Endodermal cell (in vitro differentiated cells): ENCODE measurements at regions not wholly inside any gene's neighbourhood (a gene's known extent, or its start where the extent isn't known, plus 50 kb on each side); places are given as distances from the start of the nearest gene placed in this dataset.

Source experiments
- DNase-seq: peaks from one replicate; pipeline ENCODE4 v3.0.0-alpha.2; 2017
- H3K27ac ChIP-seq: 2 replicates; pipeline ENCODE4 v1.5.1; 2013; ENCODE audit warnings: mild to moderate bottlenecking, low read depth, low read length, moderate library complexity
- H3K27me3 ChIP-seq: 2 replicates; pipeline ENCODE4 v1.6.1; 2013; ENCODE audit warnings: mild to moderate bottlenecking, low read length, moderate library complexity; ENCODE audit not compliant: insufficient read depth, control insufficient read depth, poor library complexity, severe bottlenecking
- H3K36me3 ChIP-seq: 2 replicates; pipeline ENCODE4 v1.7.0; 2013; ENCODE audit warnings: mild to moderate bottlenecking, low read length, moderate library complexity; ENCODE audit not compliant: control insufficient read depth, insufficient read depth
- H3K4me1 ChIP-seq: one replicate; pipeline ENCODE4 v1.7.0; 2013; ENCODE audit warnings: low read length; ENCODE audit not compliant: control insufficient read depth, insufficient read depth
- H3K4me3 ChIP-seq: 2 replicates; pipeline ENCODE4 v1.5.1; 2013; ENCODE audit warnings: mild to moderate bottlenecking, low read length, moderate library complexity
- H3K9ac ChIP-seq: 2 replicates; pipeline ENCODE4 v1.6.1; 2013; ENCODE audit warnings: mild to moderate bottlenecking, low read length, moderate library complexity; ENCODE audit not compliant: poor library complexity, severe bottlenecking; ENCODE audit errors: extremely low read depth
- H3K9me3 ChIP-seq: 2 replicates; pipeline ENCODE4 v1.6.1; 2013; ENCODE audit warnings: mild to moderate bottlenecking, low read length, moderate library complexity; ENCODE audit not compliant: control insufficient read depth
- H3K27ac Mint-ChIP-seq: 2 replicates; pipeline ENCODE4 v1.8.0; 2020; ENCODE audit warnings: mixed read lengths
- H3K27me3 Mint-ChIP-seq: 2 replicates; pipeline ENCODE4 v1.8.0; 2021; ENCODE audit warnings: mild to moderate bottlenecking, mixed read lengths; ENCODE audit not compliant: insufficient read depth
- H3K36me3 Mint-ChIP-seq: 2 replicates; pipeline ENCODE4 v1.8.0; 2020; ENCODE audit warnings: low read depth, mixed read lengths
- H3K4me1 Mint-ChIP-seq: 2 replicates; pipeline ENCODE4 v1.8.0; 2020; ENCODE audit warnings: mixed read lengths
- H3K4me3 Mint-ChIP-seq: 2 replicates; pipeline ENCODE4 v1.8.0; 2020; ENCODE audit warnings: mild to moderate bottlenecking, moderate library complexity, mixed read lengths
- H3K9me3 Mint-ChIP-seq: 2 replicates; pipeline ENCODE4 v1.8.0; 2020; ENCODE audit warnings: mild to moderate bottlenecking, mixed read lengths
- CTCF ChIP-seq: fragments of 200-600 bp; sonication (generic); conservative IDR thresholded peaks from 2 replicates; pipeline ENCODE4 v1.5.0; 2021; ENCODE audit warnings: antibody characterized with exemption, mild to moderate bottlenecking
- WGBS, 2 experiments: methylation state at CpG; one replicate each; pipeline versions ENCODE4 v1.1.5 to v1.1.7; 2013; ENCODE audit warnings: missing lambda C conversion rate in 2 of 2, mixed read lengths in 1 of 2; ENCODE audit not compliant: insufficient coverage in 1 of 2, insufficient read length in 1 of 2; 5-methylcytosine and 5-hydroxymethylcytosine counted together

GRCh38 chr2:34486965-34487364 is 887.9 kb upstream of the FAM98A start:
- Mint-ChIP-seq H3K27ac (no peak overlapping the region), H3K36me3 (no peaks in the 10 kb centered on the region), H3K9me3 (no peaks in the 10 kb centered on the region), H3K27me3 (no peaks in the 10 kb centered on the region), H3K4me3 (no peak overlapping the region), H3K4me1 (peaks cover 6% of the 10 kb centered on the region)
- no peaks in the 10 kb centered on the region for H3K36me3 ChIP-seq
- no peak overlapping the region for H3K9ac ChIP-seq
- no peak overlapping the region for H3K4me3 ChIP-seq
- H3K27ac ChIP-seq: no peak overlapping the region
- WGBS, 2 experiments: 83 to 90% methylated on average over 1 to 2 of the region's 2 CpGs
- TF ChIP-seq CTCF: no peak
- H3K27me3 ChIP-seq: no peaks in the 10 kb centered on the region
- DNase-seq: no peak
- no peaks in the 10 kb centered on the region for H3K9me3 ChIP-seq
- no peaks in the 10 kb centered on the region for H3K4me1 ChIP-seq

DNA sequence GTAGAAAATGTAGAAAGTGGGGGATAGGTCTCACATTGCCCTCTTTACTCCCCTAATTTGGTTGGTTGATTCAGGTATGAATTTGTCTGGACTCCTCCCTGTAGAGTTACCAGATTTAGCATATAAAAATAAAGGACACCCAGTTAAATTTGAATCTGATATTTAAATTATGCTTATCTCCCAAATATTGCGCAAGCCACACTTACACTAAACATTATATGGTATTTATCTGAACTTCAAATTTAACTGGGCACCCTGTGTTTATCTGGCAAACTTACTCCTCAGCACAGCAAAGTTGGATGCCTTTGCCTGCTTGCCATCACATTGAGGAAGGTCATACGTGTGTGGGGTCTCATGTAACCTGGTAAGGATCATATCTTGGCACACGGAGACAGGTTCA is 882.4 kb upstream of the FAM98A start:
- Mint-ChIP-seq H3K27ac (no peak overlapping the region), H3K4me3 (no peak overlapping the region), H3K27me3 (no peaks in the 10 kb centered on the region), H3K4me1 (peaks cover 18% of the 10 kb centered on the region), H3K9me3 (no peaks in the 10 kb centered on the region), H3K36me3 (no peaks in the 10 kb centered on the region)
- Histone ChIP-seq H3K4me3 (no peak overlapping the region), H3K9ac (no peak overlapping the region), H3K27me3 (no peaks in the 10 kb centered on the region), H3K36me3 (no peaks in the 10 kb centered on the region), H3K4me1 (peaks cover 7% of the 10 kb centered on the region), H3K27ac (no peak overlapping the region), H3K9me3 (no peaks in the 10 kb centered on the region)
- no peak for TF ChIP-seq CTCF
- WGBS, 2 experiments: 94 to 97% methylated on average over 2 to 3 of the region's 3 CpGs
- DNase-seq: no peak

GRCh38 chr2:34480366-34480765 is 881.3 kb upstream of the FAM98A start:
- no peak for TF ChIP-seq CTCF
- H3K9me3 ChIP-seq: no peaks in the 10 kb centered on the region
- no peak overlapping the region for H3K9ac ChIP-seq
- H3K27me3 ChIP-seq: no peaks in the 10 kb centered on the region
- Mint-ChIP-seq H3K27ac (no peak overlapping the region), H3K4me3 (no peak overlapping the region), H3K9me3 (no peaks in the 10 kb centered on the region), H3K27me3 (no peaks in the 10 kb centered on the region), H3K4me1 (peaks cover 18% of the 10 kb centered on the region), H3K36me3 (no peaks in the 10 kb centered on the region)
- DNase-seq: no peak
- 71 to 95% methylated on average over 1 to 2 of the region's 2 CpGs for WGBS, 2 experiments
- peaks cover 7% of the 10 kb centered on the region for H3K4me1 ChIP-seq
- H3K27ac ChIP-seq: no peak overlapping the region
- H3K4me3 ChIP-seq: no peak overlapping the region
- H3K36me3 ChIP-seq: no peaks in the 10 kb centered on the region
